Gastroesophageal sphincter (tissue), 4 donors: ENCODE measurements at regions not wholly inside any gene's neighbourhood (a gene's known extent, or its start where the extent isn't known, plus 50 kb on each side); places are given as distances from the start of the nearest gene placed in this dataset.

Experiments used
- ATAC-seq: fragments of 150-250 bp; one replicate; pipeline ENCODE4 v1.9.1; 2016; ENCODE audit warnings: mild to moderate bottlenecking, moderate library complexity
- H3K27ac ChIP-seq, 4 donors: fragments of 200-600 bp; sonication (generic) in 3 of 4; 1 replicate in 3 of 4; 2 replicates in 1 of 4; pipeline ENCODE4 v1.5.1; 2016 to 2019
- H3K27me3 ChIP-seq: fragments of 200-600 bp; sonication (generic); one replicate; pipeline ENCODE4 v1.5.1; 2019
- H3K36me3 ChIP-seq, 2 donors: fragments of 200-600 bp; sonication (generic); one replicate each; pipeline ENCODE4 v1.5.1; 2019; ENCODE audit warnings: control low read depth in 1 of 2
- H3K4me1 ChIP-seq, 3 donors: fragments of 200-600 bp; sonication (generic); 1 replicate in 2 of 3; 2 replicates in 1 of 3; pipeline ENCODE4 v1.5.1; 2016 to 2019; ENCODE audit warnings: control low read depth in 2 of 3
- H3K4me3 ChIP-seq, 2 donors: fragments of 200-600 bp; sonication (generic); one replicate each; pipeline ENCODE4 v1.5.1; 2019; ENCODE audit warnings: mild to moderate bottlenecking in 1 of 2, moderate library complexity in 1 of 2
- H3K9me3 ChIP-seq, 3 donors: fragments of 200-600 bp; sonication (generic); one replicate each; pipeline ENCODE4 v1.5.1; 2017 to 2019; ENCODE audit warnings: control low read depth in 2 of 3
- EP300 ChIP-seq: sonication (generic); formaldehyde crosslinking; IDR thresholded peaks from one replicate; pipeline ENCODE4 v1.6.1; 2017; ENCODE audit warnings: antibody characterized with exemption, mild to moderate bottlenecking
- POLR2A ChIP-seq, 2 donors: fragments of 450-650 bp; IDR thresholded peaks; one replicate each; pipeline ENCODE4 v1.6.1; 2017; ENCODE audit warnings: antibody characterized with exemption in 2 of 2, mild to moderate bottlenecking in 2 of 2, moderate library complexity in 1 of 2
- POLR2AphosphoS5 ChIP-seq: sonication (generic); formaldehyde crosslinking; IDR thresholded peaks from one replicate; pipeline ENCODE4 v1.6.1; 2017; ENCODE audit warnings: antibody characterized with exemption
- WGBS, 2 donors: methylation state at CpG; one replicate each; pipeline ENCODE4 v1.1.5; 2018; ENCODE audit warnings: low coverage in 1 of 2; 5-methylcytosine and 5-hydroxymethylcytosine counted together
- TF ChIP-seq, protein P1 (sequence below), 4 experiments: fragments of 200-600 bp in 2 of 4; fragments of 450-650 bp in 2 of 4; sonication (generic) in 1 of 4; IDR thresholded peaks; one replicate each; pipeline ENCODE4 v1.5.1; 2017 to 2019; ENCODE audit warnings: antibody characterized with exemption in 4 of 4, mild to moderate bottlenecking in 2 of 4, moderate library complexity in 2 of 4

- no peaks in the 10 kb centered on the region for H3K27me3 ChIP-seq
- H3K4me1 ChIP-seq: peaks cover under 1 to 10% (median 3%) of the 10 kb centered on the region in 3 donors
- no peaks in the 10 kb centered on the region for H3K36me3 ChIP-seq
- 88 to 95% methylated on average over 8 of the region's 8 CpGs for WGBS, 2 donors
- H3K4me3 ChIP-seq: no peak overlapping the region
- no peaks in the 10 kb centered on the region for H3K9me3 ChIP-seq
- TF ChIP-seq EP300: no peak
- ATAC-seq: no peak
- H3K27ac ChIP-seq: no peak overlapping the region
Observed at GRCh38 chr11:29124470-29124869, 892.4 kb downstream of the KCNA4 start.

DNA sequence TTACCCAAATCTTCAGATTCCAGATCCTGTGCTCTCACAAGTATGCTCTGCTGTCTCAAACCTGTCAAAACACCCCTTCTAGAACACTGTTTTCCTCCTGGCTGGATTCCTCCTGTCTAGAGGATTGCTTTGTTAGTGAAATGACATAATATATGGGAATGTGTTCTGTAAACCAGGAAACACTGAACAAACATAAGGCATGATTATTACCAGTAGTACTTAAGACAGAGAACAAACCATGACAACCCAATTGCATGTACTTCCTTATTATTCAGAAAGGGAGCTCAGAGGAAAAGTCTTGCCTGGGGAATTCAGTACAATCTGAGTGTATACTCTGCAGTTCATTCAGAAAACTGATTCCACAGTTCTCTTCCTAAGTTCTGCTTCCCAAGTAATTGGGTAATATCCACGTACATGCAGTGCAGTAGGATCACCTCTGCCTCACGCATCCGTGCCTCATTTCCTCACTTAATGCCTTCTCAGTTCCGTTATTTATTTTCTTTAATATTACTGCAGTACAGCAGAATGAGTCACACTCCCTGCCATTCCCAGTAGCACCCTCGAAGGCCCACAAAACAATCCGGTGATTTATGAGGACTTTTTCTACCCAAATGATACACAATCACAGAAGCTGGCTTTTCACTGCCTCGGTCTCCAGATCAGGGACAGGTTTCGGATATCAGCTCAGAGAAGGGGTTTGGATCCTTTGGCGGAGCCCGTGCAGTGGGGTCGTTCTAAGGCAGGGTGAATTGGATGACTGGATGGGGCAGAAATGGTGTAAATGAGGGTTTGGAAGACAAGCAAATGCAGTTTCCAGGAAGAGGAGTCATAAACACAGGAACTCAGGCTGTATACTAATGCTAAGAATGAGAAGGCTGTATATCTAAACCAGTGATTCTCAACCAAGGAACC, 896.9 kb downstream of the KCNA4 start:
- Histone ChIP-seq H3K4me3 (no peak overlapping the region), H3K27ac (peak overlapping the region in 3 of 4 donors; percentile 14 to 74 (median 47))

GRCh38 chr11:29119116-29119515, 897.7 kb downstream of the KCNA4 start:
- 44 to 55% methylated on average over 1 of the region's 1 CpG for WGBS, 2 donors
- Histone ChIP-seq H3K9me3 (no peaks in the 10 kb centered on the region), H3K36me3 (no peaks in the 10 kb centered on the region), H3K4me3 (no peak overlapping the region), H3K27me3 (no peaks in the 10 kb centered on the region), H3K4me1 (peaks cover 3 to 16% (median 3%) of the 10 kb centered on the region in 3 donors), H3K27ac (peak overlapping the region in 3 of 4 donors; percentile 14 to 74 (median 47))
- TF ChIP-seq POLR2AphosphoS5 (no peak), EP300 (no peak), POLR2A (IDR thresholded peaks at IDR 0.05) (no peak)
- TF ChIP-seq, protein P1, sequence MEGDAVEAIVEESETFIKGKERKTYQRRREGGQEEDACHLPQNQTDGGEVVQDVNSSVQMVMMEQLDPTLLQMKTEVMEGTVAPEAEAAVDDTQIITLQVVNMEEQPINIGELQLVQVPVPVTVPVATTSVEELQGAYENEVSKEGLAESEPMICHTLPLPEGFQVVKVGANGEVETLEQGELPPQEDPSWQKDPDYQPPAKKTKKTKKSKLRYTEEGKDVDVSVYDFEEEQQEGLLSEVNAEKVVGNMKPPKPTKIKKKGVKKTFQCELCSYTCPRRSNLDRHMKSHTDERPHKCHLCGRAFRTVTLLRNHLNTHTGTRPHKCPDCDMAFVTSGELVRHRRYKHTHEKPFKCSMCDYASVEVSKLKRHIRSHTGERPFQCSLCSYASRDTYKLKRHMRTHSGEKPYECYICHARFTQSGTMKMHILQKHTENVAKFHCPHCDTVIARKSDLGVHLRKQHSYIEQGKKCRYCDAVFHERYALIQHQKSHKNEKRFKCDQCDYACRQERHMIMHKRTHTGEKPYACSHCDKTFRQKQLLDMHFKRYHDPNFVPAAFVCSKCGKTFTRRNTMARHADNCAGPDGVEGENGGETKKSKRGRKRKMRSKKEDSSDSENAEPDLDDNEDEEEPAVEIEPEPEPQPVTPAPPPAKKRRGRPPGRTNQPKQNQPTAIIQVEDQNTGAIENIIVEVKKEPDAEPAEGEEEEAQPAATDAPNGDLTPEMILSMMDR (IDR thresholded peaks at IDR 0.05): no peak
- no peak for ATAC-seq

More for the DNA sequence above, 896.9 kb downstream of the KCNA4 start:
- peaks cover 3 to 16% (median 3%) of the 10 kb centered on the region in 3 donors for H3K4me1 ChIP-seq
- no peaks in the 10 kb centered on the region for H3K9me3 ChIP-seq
- peak; percentile 69 for ATAC-seq
- 38 to 40% methylated on average over 9 to 11 of the region's 11 CpGs for WGBS, 2 donors
- TF ChIP-seq POLR2A (IDR thresholded peaks at IDR 0.05): no peak
- no peak for TF ChIP-seq EP300
- no peak for TF ChIP-seq POLR2AphosphoS5
- TF ChIP-seq, protein P1 (IDR thresholded peaks at IDR 0.05): no peak
- no peaks in the 10 kb centered on the region for H3K36me3 ChIP-seq
- no peaks in the 10 kb centered on the region for H3K27me3 ChIP-seq

DNA sequence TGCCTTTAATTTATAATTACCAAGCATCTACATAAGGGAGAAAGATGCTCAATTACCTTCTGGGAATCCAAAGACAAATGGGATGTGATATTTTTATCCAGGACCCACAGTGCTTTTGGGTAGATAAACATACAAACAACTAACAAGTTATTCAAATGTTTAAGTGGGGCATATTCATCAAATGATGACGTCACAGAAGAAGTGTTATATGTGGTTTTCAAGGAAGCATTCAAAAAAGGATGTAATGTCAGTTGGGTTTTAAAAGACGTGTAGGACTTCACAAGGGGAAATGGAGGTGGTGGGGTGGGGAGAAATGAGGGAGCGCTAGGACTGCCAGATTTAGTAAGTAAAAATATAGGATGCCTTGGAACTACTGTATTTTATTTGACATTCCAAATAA, 915.9 kb downstream of the KCNA4 start:
- TF ChIP-seq, protein P1 (IDR thresholded peaks at IDR 0.05): no peak
- TF ChIP-seq POLR2A (IDR thresholded peaks at IDR 0.05): no peak
- TF ChIP-seq POLR2AphosphoS5: no peak
- no peak for TF ChIP-seq EP300
- Histone ChIP-seq H3K36me3 (no peaks in the 10 kb centered on the region), H3K9me3 (peaks cover 0 to 8% (median 0%) of the 10 kb centered on the region in 3 donors), H3K27me3 (no peaks in the 10 kb centered on the region), H3K4me3 (no peak overlapping the region), H3K27ac (no peak overlapping the region), H3K4me1 (no peaks in the 10 kb centered on the region)
- no peak for ATAC-seq
- WGBS, 2 donors: 56 to 91% methylated on average over 3 of the region's 3 CpGs

DNA sequence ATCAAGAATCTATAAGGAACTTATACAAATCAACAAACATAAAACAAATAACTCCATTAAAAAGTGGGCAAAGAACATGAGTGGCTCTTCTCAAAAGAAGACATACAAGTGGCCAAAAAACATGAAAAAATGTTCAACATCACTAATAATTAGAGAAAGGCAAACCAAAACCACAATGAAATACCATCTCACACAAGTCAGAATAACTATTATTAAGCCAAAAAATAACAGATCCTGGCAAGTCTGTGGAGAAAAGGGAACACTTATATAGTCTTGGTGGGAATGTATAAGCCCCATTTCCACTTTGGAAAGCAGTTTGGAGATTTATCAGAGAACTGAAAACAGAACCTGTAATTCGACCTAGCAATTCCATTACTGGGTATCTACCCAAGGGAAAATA, 921.0 kb downstream of the KCNA4 start:
- WGBS, 2 donors: 82 to 100% methylated on average over 1 of the region's 1 CpG
- Histone ChIP-seq H3K27me3 (no peaks in the 10 kb centered on the region), H3K27ac (no peak overlapping the region), H3K4me3 (no peak overlapping the region), H3K4me1 (no peaks in the 10 kb centered on the region), H3K36me3 (no peaks in the 10 kb centered on the region), H3K9me3 (no peaks in the 10 kb centered on the region)
- no peak for ATAC-seq
- TF ChIP-seq, protein P1 (IDR thresholded peaks at IDR 0.05): no peak
- no peak for TF ChIP-seq POLR2AphosphoS5
- TF ChIP-seq POLR2A (IDR thresholded peaks at IDR 0.05): no peak
- no peak for TF ChIP-seq EP300
